Fibroblast of lung (primary cell): ENCODE measurements at regions not wholly inside any gene's neighbourhood (a gene's known extent, or its start where the extent isn't known, plus 50 kb on each side); places are given as distances from the start of the nearest gene placed in this dataset.

Source experiments
- DNase-seq, 2 donors: peaks; one replicate each; pipeline versions ENCODE4 v3.0.0 to v3.0.0-alpha.2; 2010; ENCODE audit warnings: low read depth in 2 of 2
- H2AFZ ChIP-seq: 2 replicates; pipeline ENCODE4 v1.5.1; 2012; ENCODE audit warnings: low read length, control low read depth, inconsistent platforms
- H3K27ac ChIP-seq: 2 replicates; pipeline ENCODE4 v1.5.1; 2011; ENCODE audit warnings: low read length, control low read depth; ENCODE audit not compliant: insufficient read depth
- H3K27me3 ChIP-seq: 2 replicates; pipeline ENCODE4 v1.5.1; 2011; ENCODE audit warnings: mild to moderate bottlenecking, low read length; ENCODE audit not compliant: control insufficient read depth, insufficient read depth
- H3K36me3 ChIP-seq: 2 replicates; pipeline ENCODE4 v1.5.1; 2011; ENCODE audit warnings: low read length; ENCODE audit not compliant: control insufficient read depth, insufficient read depth
- H3K4me1 ChIP-seq: 2 replicates; pipeline ENCODE4 v1.5.1; 2011; ENCODE audit warnings: low read length; ENCODE audit not compliant: control insufficient read depth, insufficient read depth; ENCODE audit errors: extremely low read depth
- H3K4me2 ChIP-seq: 2 replicates; pipeline ENCODE4 v1.5.1; 2011; ENCODE audit warnings: low read length, control low read depth; ENCODE audit not compliant: insufficient read depth; ENCODE audit errors: extremely low read depth
- H3K4me3 ChIP-seq, 4 experiments: fragments of 200-600 bp in 1 of 4; sonication (generic) in 1 of 4; replicated peaks in 1 of 4; 2 replicates each; pipeline ENCODE4 v1.5.1; 2011 to 2016; ENCODE audit warnings: low read length in 4 of 4, low read depth in 3 of 4, mild to moderate bottlenecking in 3 of 4, control low read depth in 2 of 4, inconsistent platforms in 1 of 4, mixed read lengths in 1 of 4; ENCODE audit not compliant: insufficient read depth in 1 of 4; ENCODE audit errors: control extremely low read depth in 1 of 4
- H3K79me2 ChIP-seq: 2 replicates; pipeline ENCODE4 v1.5.1; 2012; ENCODE audit warnings: mild to moderate bottlenecking, low read length, inconsistent platforms; ENCODE audit not compliant: control insufficient read depth, insufficient read depth
- H3K9ac ChIP-seq: 2 replicates; pipeline ENCODE4 v1.5.1; 2011; ENCODE audit warnings: mild to moderate bottlenecking, low read length, control low read depth; ENCODE audit not compliant: insufficient read depth
- H3K9me3 ChIP-seq: 2 replicates; pipeline ENCODE4 v1.5.1; 2012; ENCODE audit warnings: low read depth, low read length; ENCODE audit not compliant: control insufficient read depth, insufficient read depth
- H4K20me1 ChIP-seq: 2 replicates; pipeline ENCODE4 v1.5.1; 2011; ENCODE audit warnings: low read length; ENCODE audit not compliant: control insufficient read depth, insufficient read depth; ENCODE audit errors: extremely low read depth
- CTCF ChIP-seq, 2 donors: IDR thresholded peaks in 1 of 2; conservative IDR thresholded peaks in 1 of 2; 1 replicate in 1 of 2; 2 replicates in 1 of 2; pipeline ENCODE4 v1.5.1; 2011 to 2012; ENCODE audit warnings: low read length in 2 of 2, control low read depth in 1 of 2, inconsistent platforms in 1 of 2, low read depth in 1 of 2, mild to moderate bottlenecking in 1 of 2
- EZH2 ChIP-seq: IDR thresholded peaks from 2 replicates; pipeline ENCODE4 v1.5.1; 2012; ENCODE audit warnings: low read length, control low read depth, mild to moderate bottlenecking; ENCODE audit errors: missing control alignments

GRCh38 chr12:84329938-84330337, 582.7 kb downstream of the SLC6A15 start:
- Histone ChIP-seq H4K20me1 (no peaks in the 10 kb centered on the region), H2AFZ (no peak overlapping the region), H3K4me1 (no peaks in the 10 kb centered on the region)

GRCh38 chr12:84315926-84316325, 596.7 kb downstream of the SLC6A15 start:
- no peaks in the 10 kb centered on the region for H3K36me3 ChIP-seq
- no peak for DNase-seq
- H3K27ac ChIP-seq = no peak overlapping the region
- H4K20me1 ChIP-seq = no peaks in the 10 kb centered on the region
- H2AFZ ChIP-seq = no peak overlapping the region
- no peak overlapping the region for H3K4me2 ChIP-seq
- no peaks in the 10 kb centered on the region for H3K79me2 ChIP-seq
- H3K9ac ChIP-seq = no peak overlapping the region
- no peak overlapping the region for H3K4me3 ChIP-seq
- no peaks in the 10 kb centered on the region for H3K4me1 ChIP-seq
- no peaks in the 10 kb centered on the region for H3K27me3 ChIP-seq
- H3K9me3 ChIP-seq = no peaks in the 10 kb centered on the region
- no peak for TF ChIP-seq CTCF (conservative IDR thresholded peaks at IDR 0.05 in 1 of 2, IDR thresholded peaks at IDR 0.05 in 1 of 2; ENCODE audit: low read depth in 1 of 2, low read length in 2 of 2)
- TF ChIP-seq EZH2 = no peak

More at GRCh38 chr12:84329938-84330337, 582.7 kb downstream of the SLC6A15 start:
- Histone ChIP-seq H3K27ac (no peak overlapping the region), H3K79me2 (no peaks in the 10 kb centered on the region), H3K9ac (no peak overlapping the region), H3K9me3 (no peaks in the 10 kb centered on the region), H3K4me3 (no peak overlapping the region), H3K36me3 (no peaks in the 10 kb centered on the region), H3K4me2 (no peak overlapping the region), H3K27me3 (no peaks in the 10 kb centered on the region)
- DNase-seq = no peak
- no peak for TF ChIP-seq CTCF (conservative IDR thresholded peaks at IDR 0.05 in 1 of 2, IDR thresholded peaks at IDR 0.05 in 1 of 2; ENCODE audit: low read depth in 1 of 2, low read length in 2 of 2)
- no peak for TF ChIP-seq EZH2

- Histone ChIP-seq H3K27me3 (no peaks in the 10 kb centered on the region), H3K36me3 (no peaks in the 10 kb centered on the region), H2AFZ (no peak overlapping the region), H4K20me1 (no peaks in the 10 kb centered on the region), H3K27ac (no peak overlapping the region), H3K4me1 (no peaks in the 10 kb centered on the region), H3K9me3 (no peaks in the 10 kb centered on the region), H3K9ac (no peak overlapping the region), H3K4me3 (no peak overlapping the region), H3K79me2 (no peaks in the 10 kb centered on the region), H3K4me2 (no peak overlapping the region)
- TF ChIP-seq EZH2 (no peak), CTCF (conservative IDR thresholded peaks at IDR 0.05 in 1 of 2, IDR thresholded peaks at IDR 0.05 in 1 of 2; ENCODE audit: low read depth in 1 of 2, low read length in 2 of 2) (no peak)
- DNase-seq = no peak
Observed at GRCh38 chr12:84313323-84313675, 599.3 kb downstream of the SLC6A15 start.
